HS-5 (cell line): ENCODE measurements at regions not wholly inside any gene's neighbourhood (a gene's known extent, or its start where the extent isn't known, plus 50 kb on each side); places are given as distances from the start of the nearest gene placed in this dataset.
"Not testable (repeated sequence)": the region's sequence is repeated elsewhere in the genome, so short reads cannot be mapped to it uniquely, and the experiment has no call there.

Source experiments
- DNase-seq: peaks from one replicate; pipeline ENCODE4 v3.0.0-alpha.2; 2012; ENCODE audit warnings: low read depth

DNA sequence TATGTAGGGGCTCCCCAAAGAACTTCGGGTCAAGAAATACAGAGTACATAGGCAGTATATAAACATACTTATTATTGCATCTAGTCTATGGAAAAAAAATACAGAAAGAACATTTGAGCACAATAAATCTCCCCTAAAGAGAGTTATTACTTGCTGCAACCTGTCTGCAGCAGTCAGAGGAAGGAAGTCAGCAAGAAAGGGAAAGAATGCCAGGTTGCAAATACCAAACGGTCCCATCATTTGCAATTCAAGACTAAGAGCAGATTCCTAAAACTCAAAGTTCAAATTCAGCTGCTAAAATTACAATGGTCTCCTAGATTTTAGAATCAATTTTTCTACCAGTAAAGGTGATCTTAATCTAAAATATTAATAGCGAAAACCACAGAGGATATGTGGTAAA, 236.2 kb upstream of the NUDT6 start:
- no peak for DNase-seq

DNA sequence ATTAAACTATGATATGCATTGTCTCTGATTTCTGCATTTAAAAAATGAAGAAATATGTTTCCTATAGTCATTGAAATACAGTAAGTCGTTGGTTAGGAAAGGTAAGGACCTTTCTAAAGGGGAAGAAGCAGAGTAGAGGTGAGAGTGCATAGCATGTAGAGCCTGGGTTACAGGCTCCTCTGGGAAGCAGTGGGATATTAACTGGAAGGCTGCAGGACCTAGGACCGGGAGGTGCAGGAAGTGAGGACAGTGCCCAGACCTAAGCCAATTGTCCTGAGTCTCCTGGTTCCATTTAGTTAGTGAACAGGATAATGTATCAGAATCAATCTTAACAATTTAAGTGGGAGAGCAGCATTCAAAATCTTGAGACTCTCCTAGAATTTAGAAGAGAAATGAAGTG, 237.1 kb upstream of the NUDT6 start:
- no peak for DNase-seq

DNA sequence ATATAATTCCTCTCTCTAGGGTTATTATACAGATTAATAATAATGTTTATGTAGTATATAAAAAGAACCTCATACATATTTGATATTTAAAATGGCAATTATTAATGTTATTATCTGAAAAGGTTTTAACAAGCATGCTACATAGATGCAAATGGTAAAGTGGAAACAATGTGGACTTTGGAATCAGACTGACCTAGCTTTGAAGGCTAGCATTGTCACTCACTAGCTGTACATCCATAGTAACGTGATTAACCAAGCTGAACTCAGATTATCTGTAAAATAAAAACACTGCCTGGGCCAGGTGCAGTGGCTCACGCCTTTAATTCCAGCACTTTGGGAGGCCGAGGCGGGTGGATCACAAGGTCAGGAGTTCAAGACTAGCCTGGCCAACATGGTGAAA, 233.7 kb upstream of the SPRY1 start:
- DNase-seq: no peak

DNA sequence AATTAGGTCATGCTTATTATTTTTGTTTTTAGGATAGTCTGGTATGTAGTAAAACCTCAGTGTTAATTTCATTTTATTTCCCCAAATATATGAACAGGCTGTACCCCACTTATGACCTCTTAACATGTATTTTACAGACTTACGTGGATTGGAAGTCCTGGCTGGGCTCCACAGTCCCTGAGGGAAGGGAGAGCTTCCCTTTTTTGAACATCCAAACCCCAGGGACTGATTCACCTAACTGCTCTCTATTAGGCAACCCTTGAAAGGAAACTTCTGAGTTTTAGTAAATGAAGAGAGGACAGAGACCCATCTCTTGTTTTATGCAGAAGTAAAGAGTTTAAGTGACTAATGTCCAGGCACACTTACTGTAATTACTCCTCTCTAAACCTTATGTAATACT, 233.1 kb upstream of the SPRY1 start:
- DNase-seq: no peak

DNA sequence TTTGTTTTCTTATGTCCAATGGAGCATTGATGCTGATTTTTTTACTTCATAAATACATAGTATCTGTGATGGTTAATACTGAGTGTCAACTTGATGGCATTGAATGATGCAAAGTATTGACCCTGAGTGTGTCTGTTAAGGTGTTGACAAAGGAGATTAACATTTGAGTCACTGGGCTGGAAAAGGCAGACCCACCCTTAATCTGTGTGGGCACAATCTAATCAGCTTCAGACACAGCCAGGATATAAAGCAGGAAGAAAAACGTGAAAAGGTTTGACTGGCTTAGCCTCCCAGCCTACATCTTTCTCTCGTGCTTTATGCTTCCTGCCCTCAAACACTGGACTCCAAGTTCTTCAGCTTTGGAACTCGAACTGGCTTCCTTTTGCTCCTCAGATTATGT, 230.6 kb upstream of the SPRY1 start:
- no peak for DNase-seq

DNA sequence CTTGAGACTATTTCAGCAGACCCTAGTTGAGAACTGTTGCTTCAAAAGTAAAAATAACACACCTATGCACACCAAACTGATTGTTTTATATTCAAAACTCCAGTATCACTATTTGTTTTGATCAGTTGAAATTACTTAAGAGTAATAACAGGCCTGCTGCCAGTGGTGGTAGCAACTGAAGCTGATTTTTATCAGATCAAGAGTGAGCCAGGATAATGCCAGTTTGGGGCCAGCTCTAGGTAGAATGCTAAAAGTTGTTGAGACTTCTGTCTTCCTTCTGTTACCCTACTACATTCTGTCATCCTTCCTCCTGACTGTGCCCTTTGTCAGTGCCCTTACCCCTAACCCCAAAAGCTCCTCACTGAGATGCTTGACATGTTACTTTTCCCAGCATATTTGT, 228.7 kb upstream of the SPRY1 start:
- DNase-seq: no peak

DNA sequence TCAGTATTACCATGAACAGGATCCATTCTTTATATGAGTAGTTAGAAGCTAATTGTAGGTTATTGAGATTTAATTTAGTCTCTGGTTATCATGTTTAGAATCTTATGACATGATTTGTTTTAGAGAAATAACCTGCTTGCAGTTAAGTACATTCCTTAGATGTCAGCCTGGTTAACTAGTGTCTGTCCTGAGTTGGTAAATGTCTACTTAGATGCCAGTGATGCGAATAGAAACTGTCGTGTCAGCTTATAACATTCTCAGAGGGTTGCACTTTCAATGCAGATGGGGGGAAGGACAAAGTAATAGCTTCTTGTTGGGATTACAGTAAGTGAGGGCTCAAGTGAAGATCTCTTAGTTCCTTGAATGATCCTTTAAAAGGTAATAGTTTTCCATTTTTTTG, 227.8 kb upstream of the SPRY1 start:
- DNase-seq: no peak

DNA sequence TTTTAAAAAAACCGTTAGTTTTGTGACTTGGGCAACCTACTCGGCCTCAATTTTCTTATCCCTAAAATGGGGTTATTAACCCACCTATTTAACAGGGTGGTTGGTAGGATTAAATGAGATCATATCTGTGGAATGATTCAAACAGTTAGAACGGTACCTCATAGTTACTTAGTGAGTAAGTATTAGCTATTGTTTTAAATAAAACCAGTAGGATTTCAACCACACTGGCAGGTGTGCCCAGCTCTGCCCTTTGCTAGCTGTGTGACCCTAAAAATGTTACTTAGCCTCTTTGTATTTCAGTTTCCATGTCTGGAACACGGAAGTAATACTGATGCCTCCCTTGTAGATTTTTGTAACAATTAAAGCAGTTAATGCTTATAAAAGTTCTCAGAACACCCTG, 225.8 kb upstream of the SPRY1 start:
- no peak for DNase-seq

DNA sequence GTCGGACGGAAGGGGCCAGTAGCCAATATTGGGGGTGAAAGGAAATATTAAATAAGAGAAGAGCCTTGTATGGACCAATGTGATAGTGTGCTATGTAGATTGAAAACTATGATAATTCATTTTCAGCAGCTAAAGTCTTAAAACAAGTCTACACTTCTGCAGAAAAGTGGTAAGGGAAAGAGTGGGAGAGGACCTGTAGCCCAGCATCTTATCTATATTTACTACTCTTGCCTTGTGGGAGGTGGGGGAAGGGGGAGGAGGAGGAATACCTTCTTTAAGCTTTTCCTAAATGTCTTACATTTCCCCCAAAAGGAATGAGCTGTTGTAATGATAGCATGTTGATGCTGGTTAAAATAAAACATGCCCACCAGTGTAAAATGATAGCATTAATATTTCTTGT, 220.0 kb upstream of the SPRY1 start:
- no peak for DNase-seq

DNA sequence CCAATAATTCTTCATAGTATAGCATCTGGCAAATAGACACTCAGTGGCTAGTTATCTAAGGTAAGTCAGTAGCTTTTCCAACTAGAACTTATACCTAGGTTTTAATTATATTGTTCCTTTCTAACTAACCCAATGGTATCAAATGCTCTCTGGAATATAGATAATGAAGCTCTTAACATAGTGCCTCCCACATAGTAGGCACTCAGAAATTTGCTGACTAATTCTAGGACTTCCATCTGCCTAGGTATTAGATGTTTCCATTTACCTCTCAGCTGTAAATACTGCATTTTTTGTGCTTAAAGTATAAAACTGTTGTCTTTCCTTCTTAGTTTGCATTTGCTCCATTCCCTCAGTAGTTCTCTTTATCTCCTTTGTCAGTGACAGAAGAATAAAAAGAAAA, 214.3 kb upstream of the SPRY1 start:
- no peak for DNase-seq

DNA sequence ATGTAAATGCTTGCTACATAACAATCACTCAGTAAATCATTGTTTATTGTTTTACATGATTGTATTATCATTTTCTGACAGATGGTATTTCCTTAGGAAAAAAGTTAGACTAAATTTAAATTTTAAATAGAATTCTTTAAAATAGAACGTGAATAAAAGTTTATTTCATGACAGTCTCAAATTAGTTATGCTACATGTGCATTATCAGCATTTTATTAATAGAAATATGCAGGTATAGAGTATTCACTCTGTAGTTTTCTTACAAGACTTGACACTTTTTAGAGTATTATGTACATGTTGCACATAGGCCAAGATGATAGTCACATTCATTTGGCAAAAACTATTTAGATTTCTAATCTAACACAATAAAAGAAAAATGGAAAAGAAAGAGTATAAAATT, 213.3 kb upstream of the SPRY1 start:
- DNase-seq: no peak

DNA sequence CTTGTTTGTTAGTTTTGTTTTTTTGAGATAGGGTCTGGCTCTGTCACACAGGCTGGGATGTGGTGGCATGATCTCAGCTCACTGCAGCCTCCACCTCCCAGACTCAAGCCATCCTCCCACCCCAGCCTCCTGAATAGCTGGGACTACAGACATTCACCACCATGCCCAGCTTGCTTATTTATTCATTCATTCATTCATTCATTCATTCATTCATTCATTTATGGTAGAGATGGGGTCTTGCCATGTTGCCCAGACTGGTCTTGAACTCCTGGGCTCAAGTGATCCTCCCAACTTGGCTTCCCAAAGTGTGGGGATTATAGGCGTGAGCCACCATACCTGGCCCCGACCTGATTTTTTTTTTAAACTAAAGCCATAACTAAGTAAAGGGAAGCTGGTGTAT, 212.8 kb upstream of the SPRY1 start:
- DNase-seq: not testable (repeated sequence)

DNA sequence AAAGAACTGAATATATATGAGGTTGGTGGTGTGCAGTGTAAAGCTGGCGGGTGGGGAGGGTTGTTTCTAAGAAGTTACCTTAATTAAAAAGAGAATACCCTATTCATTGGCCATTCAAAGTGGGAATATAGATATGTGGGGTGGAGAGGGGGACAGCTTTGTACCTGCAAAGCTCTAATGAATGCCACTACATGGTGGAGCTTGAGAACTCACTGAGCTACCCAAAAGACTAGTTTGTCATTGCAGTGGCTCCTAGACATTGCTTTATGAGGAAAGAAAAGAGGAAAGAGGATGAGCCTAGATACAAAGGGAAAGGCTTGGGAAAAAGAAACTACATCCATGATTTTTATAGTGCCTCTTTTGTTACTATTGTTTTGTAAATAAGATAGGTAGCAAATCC, 209.9 kb upstream of the SPRY1 start:
- DNase-seq: no peak

DNA sequence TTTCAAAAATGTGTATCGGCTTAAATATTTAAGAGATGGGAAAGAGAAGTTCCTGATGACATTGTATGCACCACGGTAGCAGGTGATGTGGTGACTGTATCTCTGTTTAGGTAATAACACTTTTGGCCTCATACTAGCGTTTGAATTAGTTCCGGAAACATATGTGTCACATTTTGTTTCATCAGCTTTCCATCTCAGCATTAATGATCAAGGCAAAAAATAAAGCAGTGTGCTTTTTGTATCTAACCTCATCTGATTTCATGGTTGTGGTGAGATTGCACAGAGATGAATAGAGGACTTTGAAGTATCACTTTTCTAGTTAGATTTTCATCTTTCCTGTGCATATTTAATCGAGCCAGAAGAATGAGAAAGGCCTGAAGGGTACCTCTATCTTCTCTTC, 206.4 kb upstream of the SPRY1 start:
- DNase-seq: no peak

DNA sequence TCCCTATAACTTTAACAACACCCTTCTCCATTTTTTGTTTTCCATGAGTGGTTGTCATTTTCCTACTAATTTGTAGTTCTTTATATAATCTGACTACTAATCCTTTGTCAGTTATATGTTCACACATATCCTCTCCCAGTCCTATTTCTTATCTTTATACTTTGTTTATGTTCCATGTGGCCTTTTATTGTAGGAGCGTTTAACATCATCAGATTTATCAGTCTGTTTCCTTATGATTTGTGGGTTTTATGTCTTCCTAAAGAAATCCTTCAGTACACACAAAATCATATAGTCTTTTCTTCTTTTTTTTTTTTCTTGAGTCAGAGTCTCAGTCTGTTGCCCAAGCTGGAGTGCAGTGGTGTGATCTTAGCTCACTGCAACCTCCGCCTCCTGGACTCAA, 204.9 kb upstream of the SPRY1 start:
- no peak for DNase-seq

DNA sequence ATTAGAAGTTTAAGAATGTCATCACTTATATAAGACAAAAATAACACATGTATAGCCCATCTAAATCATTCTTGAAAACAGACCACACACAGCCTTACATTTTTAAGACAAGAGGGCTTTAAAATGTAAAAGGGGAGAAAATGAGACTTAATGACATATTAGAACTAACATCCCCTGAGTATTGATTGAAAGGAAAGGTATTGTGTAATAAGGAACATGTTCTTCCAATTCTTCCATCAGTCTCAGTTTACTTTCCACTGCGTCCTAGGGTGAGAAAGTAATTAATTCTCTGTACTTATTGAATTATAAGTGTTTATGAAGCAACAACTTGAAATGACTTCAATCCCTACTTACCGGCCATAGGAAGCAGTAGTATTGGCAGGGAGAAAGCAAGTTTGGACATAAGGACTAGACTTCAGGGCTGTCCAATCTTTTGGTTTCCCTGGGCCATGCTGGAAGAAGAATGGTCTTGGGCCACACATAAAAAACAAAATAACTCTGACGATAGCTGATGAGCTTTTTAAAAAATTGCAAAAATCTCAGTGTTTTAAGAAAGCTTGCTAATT, 202.7 kb upstream of the SPRY1 start:
- no peak for DNase-seq

DNA sequence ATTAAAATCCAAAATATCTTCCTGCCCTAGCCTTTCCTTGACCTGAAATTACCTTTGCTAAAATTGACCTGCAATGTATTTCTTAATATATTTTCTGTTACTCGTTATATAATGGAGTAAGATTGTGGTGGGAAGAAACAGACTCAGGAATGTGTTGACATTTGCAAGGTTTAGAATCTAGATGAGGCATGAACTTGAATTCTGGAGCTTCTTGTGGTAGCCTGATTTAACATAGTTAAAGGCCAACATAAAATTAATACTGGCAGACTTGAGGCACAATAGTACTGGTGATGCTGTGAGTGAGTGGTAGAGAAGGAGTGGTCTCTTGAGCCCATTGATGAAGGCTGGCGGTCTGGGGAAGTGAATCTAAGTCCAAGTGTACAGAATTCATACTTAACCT, 197.9 kb upstream of the SPRY1 start:
- DNase-seq: no peak

DNA sequence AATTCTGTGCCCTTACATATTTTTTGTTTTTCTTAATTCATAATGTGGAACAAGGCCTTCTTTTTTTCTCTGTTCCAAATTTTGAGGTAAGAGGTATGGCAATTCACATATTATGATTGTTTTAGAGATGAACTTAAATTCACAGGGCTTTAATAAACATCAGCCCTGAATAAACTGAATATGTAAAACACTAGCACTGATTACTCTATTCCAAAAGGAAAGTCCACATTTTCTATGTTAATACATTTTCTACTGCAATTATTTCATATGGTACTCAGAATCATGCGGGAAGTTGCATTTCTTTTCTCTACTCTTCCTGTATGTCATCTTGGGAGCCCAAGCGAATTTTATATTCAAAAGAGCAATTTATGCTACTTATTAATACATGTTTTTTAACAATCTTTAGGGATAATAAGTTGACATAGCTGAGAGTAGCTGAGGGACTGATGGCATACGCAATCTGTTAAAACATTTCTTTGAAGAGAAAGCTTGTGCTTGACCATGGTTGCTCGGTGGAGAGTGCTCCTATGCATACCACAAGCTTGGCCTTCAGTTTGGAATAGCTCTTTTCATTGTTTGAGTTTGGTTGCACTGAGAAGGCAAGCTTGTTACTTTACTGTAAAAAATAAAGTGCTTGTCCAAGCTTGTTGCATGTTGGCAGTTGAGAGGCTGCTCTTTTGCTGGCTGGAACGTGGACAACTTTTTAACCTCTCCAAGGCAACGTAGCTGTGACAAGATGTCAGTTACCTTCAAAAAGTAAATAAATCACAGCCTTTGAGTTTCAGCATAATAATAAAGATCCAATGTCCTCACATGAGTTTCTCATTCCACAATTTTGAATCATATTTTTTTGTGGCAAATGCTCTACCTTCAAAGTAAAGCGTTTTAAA, 196.3 kb upstream of the SPRY1 start:
- no peak for DNase-seq

DNA sequence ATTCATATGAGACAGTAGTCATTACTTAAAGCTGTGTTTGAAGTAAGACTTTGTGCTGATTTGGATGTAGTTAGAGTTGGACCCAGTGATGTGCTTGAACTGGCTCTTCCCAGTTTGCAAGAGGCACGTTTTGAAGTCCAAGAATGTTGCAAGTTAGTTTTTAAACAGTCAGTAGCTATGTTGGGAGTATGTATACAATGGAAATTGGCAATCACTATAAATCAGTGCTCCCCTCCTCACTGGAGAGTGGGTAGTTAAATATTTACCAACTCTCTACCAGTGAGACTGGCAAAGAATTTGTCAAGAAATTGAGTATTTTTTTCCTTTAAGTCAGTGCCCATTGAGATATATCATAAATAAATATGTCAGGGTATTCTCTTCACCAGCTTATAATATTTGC, 191.9 kb upstream of the SPRY1 start:
- no peak for DNase-seq

DNA sequence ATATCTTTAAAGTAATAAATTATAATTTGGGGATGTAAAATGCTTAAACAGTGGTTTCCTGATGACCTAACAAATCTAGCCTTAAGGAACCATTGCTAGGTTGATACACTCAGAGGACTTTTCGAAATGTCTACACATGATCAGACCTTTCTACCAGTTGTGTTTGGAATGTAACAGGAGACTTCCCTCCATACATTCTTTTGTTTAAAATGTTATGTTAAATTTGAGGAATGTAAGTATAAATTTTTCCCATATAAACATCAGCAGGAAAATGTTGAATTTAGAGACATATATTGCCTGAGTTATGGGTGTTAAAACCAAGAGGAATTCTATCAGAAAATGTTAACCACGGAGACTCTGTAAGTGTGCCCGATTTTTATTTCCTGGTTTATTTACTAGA, 190.6 kb upstream of the SPRY1 start:
- DNase-seq: no peak

DNA sequence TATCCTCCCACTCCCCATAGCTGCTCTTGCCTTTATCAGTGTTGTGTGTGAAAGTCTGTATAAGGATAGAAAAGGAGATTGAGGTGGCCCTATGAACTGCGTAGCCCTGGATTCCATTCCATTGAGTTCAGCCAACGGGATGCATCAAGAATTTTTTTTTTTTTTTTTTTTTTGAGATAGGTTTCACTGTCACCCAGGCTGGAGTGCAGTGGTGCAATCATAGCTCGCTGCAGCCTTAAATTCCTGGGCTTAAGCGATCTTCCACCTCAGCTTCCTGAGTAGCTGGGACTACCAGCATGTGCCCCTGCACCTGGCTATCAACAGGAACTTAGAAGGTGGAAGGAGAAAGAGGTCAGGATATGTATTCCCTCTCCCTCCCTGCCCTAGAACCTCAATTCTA, 187.2 kb upstream of the SPRY1 start:
- DNase-seq: no peak

DNA sequence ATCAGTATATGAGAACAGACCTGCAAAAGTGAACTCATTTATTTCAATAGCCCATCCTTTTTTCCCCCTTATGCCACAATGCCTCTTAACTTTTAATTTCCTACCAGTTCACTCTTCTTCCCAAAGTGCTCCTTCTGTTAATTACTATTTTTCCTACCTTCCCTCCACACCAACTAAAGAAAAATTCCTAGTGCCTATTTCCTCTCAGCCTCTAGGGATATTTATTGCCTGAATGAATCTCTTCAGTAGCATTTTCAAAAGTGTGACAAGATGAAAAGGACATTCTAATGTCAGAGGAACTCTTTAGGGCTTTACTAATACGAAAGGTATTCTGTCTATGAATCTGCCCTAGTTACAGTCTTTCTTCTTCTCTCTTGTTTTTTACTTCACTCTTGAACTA, 181.1 kb upstream of the SPRY1 start:
- DNase-seq: no peak

DNA sequence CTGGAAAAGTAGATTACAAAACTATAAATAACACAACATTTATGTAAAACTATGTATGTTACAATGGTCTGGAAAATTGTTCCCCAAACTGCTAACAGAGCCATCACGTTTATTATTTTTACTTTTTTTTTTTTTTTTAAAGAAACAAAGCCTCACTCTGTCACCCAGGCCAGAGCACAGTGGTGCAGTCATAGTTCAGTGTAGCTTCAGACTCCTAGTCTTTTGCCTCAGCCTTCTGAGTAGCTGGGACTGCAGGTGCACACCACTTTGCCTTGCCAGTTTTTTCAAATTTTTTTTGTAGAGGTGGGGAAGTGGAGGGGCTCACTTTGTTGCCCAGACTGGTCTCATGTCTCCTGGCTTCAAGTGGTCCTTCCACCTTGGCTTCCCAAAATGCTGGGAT, 180.1 kb upstream of the SPRY1 start:
- DNase-seq: no peak

DNA sequence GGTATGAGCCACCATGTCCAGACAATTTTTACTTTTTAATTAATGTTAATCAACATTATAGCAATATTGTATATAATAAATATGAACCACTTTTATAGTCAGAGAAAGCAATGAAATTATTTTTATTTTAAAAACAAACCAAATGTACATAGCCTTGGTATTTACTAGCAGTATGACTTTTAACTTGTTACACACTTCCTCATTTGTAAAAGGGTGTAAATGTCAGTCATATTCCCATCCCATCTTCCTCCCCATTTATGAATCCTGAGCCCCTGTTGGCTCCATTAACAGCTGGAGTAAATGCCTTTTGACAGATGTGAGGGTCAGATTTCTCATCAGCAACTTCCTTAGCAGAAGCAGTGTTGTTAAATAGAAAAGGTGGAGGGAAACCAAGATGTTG, 179.6 kb upstream of the SPRY1 start:
- no peak for DNase-seq
